Tibial nerve (tissue), 3 donors: ENCODE measurements at regions not wholly inside any gene's neighbourhood (a gene's known extent, or its start where the extent isn't known, plus 50 kb on each side); places are given as distances from the start of the nearest gene placed in this dataset.

Source experiments
- EP300 ChIP-seq, 2 donors: sonication (generic); formaldehyde crosslinking; IDR thresholded peaks; one replicate each; pipeline ENCODE4 v1.6.1; 2017; ENCODE audit warnings: antibody characterized with exemption in 2 of 2, mild to moderate bottlenecking in 1 of 2
- POLR2A ChIP-seq, 2 donors: fragments of 450-650 bp; IDR thresholded peaks; one replicate each; pipeline ENCODE4 v1.6.1; 2017; ENCODE audit warnings: antibody characterized with exemption in 2 of 2, mild to moderate bottlenecking in 2 of 2, moderate library complexity in 2 of 2

- TF ChIP-seq POLR2A (IDR thresholded peaks at IDR 0.05) (no peak), EP300 (IDR thresholded peaks at IDR 0.05) (no peak)
Measured at GRCh38 chr17:68801335-68802247, 153.6 kb downstream of the ABCA8 start.
